WI38 (cell line): ENCODE measurements at regions not wholly inside any gene's neighbourhood (a gene's known extent, or its start where the extent isn't known, plus 50 kb on each side); places are given as distances from the start of the nearest gene placed in this dataset.

Source experiments
- H3K4me3 ChIP-seq: 2 replicates; pipeline ENCODE4 v1.5.1; 2011; ENCODE audit warnings: low read depth, mild to moderate bottlenecking, control low read depth, low read length
- TF ChIP-seq, protein P1 (sequence below): IDR thresholded peaks from 2 replicates; pipeline ENCODE4 v1.5.1; 2012; ENCODE audit warnings: low read depth, mild to moderate bottlenecking, control low read depth, low read length

DNA sequence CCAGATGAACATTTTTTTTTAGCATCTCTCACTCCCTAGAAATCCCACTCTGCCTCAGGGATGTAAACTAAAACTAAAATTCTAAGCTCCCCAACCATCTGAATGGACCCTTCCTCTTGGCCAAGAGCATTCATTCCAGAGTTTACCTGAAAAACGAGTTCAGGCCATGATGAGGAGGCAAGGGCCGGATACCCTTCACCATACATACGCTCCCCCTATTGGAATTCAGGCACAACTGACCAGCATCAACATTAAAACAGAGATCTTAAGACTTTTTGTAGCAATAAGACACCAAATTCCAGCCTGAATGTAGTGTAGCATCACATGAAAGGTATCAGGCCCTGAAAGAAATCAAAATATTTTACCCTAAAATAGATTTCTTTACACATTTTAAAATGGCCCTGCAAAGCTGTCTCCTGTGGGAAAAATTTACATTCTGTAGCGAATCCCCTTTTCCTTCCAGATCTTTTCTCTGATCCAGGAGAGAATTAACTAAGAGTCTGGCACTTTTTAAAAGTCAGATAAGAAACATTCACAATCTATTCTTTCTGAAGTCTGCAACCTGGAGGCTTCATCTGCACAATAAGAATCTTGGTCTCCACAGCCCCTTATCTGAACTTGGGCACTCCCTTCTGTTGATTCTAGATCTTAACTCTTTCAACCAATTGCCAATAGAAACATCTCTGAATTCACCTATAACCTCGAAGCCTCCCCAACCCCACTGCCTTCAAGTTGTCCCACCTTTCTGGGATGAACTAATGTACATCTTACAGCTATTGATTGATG, 888.5 kb downstream of the UQCRFS1 start:
- TF ChIP-seq, protein P1, sequence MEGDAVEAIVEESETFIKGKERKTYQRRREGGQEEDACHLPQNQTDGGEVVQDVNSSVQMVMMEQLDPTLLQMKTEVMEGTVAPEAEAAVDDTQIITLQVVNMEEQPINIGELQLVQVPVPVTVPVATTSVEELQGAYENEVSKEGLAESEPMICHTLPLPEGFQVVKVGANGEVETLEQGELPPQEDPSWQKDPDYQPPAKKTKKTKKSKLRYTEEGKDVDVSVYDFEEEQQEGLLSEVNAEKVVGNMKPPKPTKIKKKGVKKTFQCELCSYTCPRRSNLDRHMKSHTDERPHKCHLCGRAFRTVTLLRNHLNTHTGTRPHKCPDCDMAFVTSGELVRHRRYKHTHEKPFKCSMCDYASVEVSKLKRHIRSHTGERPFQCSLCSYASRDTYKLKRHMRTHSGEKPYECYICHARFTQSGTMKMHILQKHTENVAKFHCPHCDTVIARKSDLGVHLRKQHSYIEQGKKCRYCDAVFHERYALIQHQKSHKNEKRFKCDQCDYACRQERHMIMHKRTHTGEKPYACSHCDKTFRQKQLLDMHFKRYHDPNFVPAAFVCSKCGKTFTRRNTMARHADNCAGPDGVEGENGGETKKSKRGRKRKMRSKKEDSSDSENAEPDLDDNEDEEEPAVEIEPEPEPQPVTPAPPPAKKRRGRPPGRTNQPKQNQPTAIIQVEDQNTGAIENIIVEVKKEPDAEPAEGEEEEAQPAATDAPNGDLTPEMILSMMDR = no peak
- H3K4me3 ChIP-seq = no peak overlapping the region

DNA sequence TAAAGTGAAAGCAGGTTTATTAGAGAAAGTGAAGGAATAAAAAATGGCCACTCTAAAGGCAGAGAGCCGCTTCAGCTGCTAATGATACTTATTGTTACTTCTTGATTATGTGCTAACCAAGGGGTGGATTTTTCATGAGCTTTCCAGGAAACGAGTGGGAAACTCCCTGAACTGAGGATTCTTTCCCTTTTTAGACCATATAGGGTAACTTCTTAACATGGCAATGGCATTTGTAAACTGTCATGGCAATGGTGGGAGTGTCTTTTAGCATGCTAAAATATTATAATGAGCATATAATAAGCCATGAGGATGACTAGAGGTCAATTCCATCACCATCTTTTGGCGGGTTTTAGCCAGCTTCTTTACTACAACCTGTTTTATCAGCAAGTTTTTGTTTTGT, 890.0 kb downstream of the UQCRFS1 start:
- H3K4me3 ChIP-seq = no peak overlapping the region
- TF ChIP-seq, protein P1 = no peak

DNA sequence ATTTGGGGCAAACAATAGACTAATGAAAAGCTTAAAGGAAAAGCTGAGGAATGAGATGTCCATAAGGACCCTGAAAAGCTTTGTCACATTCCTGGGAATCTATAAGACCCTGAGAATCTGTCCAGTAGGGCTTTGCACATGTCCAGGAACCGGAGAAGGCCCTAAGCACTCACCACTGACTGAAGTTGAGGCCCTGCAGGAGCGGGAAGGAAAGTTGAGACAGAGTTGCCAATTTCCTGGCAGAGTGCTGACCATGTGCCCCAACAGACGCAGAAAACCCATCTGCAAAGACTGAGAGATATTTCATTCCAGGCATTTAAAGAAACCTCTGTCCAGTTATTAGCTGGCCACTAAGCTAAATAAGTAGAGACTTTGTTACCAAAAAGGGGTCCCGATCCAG, 890.5 kb downstream of the UQCRFS1 start:
- no peak overlapping the region for H3K4me3 ChIP-seq
- TF ChIP-seq, protein P1 = no peak

DNA sequence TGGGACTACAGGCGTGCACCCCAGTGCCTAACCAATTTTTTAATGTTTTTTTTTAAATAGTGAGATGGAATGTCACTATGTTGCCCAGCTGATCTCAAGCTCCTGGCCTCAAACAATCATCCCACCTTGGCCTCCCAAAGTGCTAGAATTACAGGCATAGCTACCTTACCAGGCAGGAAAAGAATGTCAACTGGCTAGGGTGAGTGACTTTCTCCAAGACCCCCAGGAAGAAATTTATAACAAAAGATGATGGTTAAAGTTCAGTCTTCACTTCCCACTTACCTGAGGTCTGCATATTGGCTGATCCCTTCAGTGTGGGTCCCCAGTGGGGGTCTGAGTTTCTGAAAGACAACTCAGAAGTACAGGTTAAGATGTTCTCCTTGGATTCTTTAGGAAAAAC, 893.0 kb downstream of the UQCRFS1 start:
- H3K4me3 ChIP-seq = no peak overlapping the region
- TF ChIP-seq, protein P1 = no peak

DNA sequence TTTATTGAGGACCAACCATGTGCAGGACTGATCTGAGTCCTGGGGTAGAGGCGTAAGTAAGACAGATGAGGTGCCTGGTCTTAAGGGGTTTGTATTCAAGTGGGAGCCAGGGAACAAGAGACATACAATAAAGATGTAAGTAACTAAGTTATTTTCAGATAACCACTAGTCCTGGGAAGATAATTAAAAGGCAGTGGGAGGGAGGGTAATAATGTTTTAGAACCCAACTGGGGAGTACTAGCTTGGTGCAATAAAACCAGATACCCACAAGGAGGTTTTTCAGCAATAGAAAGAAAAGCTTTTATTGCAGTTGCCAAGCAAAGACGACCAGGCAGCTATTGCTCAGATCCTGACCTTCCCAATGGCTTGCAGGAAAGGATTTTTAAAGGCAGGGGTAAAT, 893.7 kb downstream of the UQCRFS1 start:
- no peak overlapping the region for H3K4me3 ChIP-seq
- TF ChIP-seq, protein P1 = no peak

DNA sequence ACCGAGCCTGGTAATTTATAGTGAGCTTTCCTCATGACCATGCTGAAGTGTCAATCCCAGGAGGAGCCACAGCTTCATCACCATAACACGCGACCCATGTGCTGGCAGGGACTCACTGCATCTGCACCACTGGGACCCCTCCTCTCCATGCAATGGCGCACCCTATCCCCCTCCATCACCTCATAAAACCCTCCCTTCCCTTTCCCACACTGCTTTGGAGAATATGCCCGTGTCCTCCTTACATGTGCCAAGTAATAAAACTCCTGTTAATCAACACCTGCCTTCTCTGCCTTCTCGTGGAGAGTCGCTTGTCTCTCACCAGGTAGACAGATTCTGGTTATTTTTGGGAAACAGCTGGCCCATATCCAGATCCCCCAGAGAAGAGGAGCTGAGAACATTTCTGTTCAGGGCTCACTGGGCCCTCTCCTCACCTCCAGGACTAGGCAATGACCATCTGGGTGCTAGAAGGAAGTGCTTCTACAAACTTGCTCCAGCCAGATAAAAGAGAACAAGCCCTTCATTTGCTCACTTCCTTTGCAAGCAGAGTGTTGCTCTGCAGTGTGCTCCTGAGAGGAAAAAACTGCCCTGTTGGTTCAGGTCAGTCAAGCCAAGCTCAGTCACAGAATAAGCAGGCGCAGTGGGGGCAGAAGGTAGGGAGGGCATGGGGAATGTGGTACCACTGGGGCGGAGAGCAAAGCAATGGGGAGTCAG, 894.3 kb downstream of the UQCRFS1 start:
- H3K4me3 ChIP-seq = no peak overlapping the region
- TF ChIP-seq, protein P1 = no peak

DNA sequence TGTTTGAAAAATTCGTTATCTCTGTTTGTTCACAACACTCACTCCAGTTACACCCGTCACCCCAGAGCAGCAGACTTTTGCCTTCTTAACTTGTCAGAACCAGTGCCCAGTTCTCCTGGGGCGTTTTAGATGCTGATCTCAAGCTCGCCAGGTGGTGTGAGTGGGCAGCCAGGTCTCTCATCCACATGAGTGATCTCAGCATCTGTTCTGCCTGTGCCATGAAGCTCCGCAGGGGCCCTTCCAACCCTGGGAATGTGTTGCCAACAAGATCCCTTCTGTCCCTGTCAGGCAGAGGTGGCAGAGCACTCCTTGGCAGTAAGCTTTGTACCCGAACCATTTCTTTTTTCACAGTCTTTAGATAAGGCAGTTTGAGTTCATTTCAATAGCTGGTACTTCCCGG, 896.5 kb downstream of the UQCRFS1 start:
- H3K4me3 ChIP-seq = no peak overlapping the region
- TF ChIP-seq, protein P1 = no peak
